Ascending aorta (tissue), 2 donors: ENCODE measurements at regions not wholly inside any gene's neighbourhood (a gene's known extent, or its start where the extent isn't known, plus 50 kb on each side); places are given as distances from the start of the nearest gene placed in this dataset.

Experiments used
- DNase-seq, 2 donors: peaks; one replicate each; pipeline ENCODE4 v3.0.0-alpha.2; 2019; ENCODE audit warnings: low spot score in 2 of 2
- H3K27ac ChIP-seq, 2 donors: fragments of 200-600 bp; sonication (generic); one replicate each; pipeline ENCODE4 v1.5.1; 2016 to 2017; ENCODE audit warnings: mild to moderate bottlenecking in 1 of 2
- H3K27me3 ChIP-seq: fragments of 200-600 bp; sonication (generic); one replicate; pipeline ENCODE4 v1.5.1; 2017
- H3K36me3 ChIP-seq, 2 donors: fragments of 200-600 bp; sonication (generic); one replicate each; pipeline ENCODE4 v1.5.1; 2016
- H3K4me1 ChIP-seq, 2 donors: fragments of 200-600 bp; sonication (generic); one replicate each; pipeline ENCODE4 v1.5.1; 2016 to 2017; ENCODE audit warnings: mild to moderate bottlenecking in 1 of 2
- H3K4me3 ChIP-seq, 2 donors: fragments of 200-600 bp; sonication (generic); one replicate each; pipeline ENCODE4 v1.5.1; 2016 to 2017; ENCODE audit warnings: mild to moderate bottlenecking in 1 of 2
- H3K9me3 ChIP-seq, 2 donors: fragments of 200-600 bp; sonication (generic); one replicate each; pipeline ENCODE4 v1.5.1; 2016
- CTCF ChIP-seq, 3 experiments: fragments of 200-600 bp in 2 of 3; fragments of 450-650 bp in 1 of 3; sonication (generic) in 2 of 3; IDR thresholded peaks; one replicate each; pipeline ENCODE4 v1.5.1; 2016 to 2019; ENCODE audit warnings: antibody characterized with exemption in 3 of 3, mild to moderate bottlenecking in 1 of 3, moderate library complexity in 1 of 3
- intact Hi-C: fragments of 100-400 bp; cut with DNase I; formaldehyde crosslinking; loops from one replicate; pipeline ENCODE4 v1.15.1; 2023

GRCh38 chr6:53724501-53724900 lies 58.9 kb upstream of the KLHL31 start:
- intact Hi-C loops = loop anchor here (2.0 kb wide), 1 partner anchor 232 kb away; no protein-coding TSS in a partner anchor
- no peak for DNase-seq
- TF ChIP-seq CTCF (IDR thresholded peaks at IDR 0.05) = no peak

GRCh38 chr6:53723331-53723730 lies 57.8 kb upstream of the KLHL31 start:
- no peak for TF ChIP-seq CTCF (IDR thresholded peaks at IDR 0.05)
- Histone ChIP-seq H3K27me3 (no peaks in the 10 kb centered on the region), H3K9me3 (no peaks in the 10 kb centered on the region), H3K27ac (no peak overlapping the region), H3K36me3 (no peaks in the 10 kb centered on the region), H3K4me1 (no peaks in the 10 kb centered on the region), H3K4me3 (no peak overlapping the region)
- intact Hi-C loops = no loop called here
- no peak for DNase-seq

More at GRCh38 chr6:53724501-53724900, 58.9 kb upstream of the KLHL31 start:
- no peaks in the 10 kb centered on the region for H3K27me3 ChIP-seq
- H3K4me1 ChIP-seq = no peaks in the 10 kb centered on the region
- H3K27ac ChIP-seq = no peak overlapping the region
- H3K4me3 ChIP-seq = no peak overlapping the region
- no peaks in the 10 kb centered on the region for H3K36me3 ChIP-seq
- H3K9me3 ChIP-seq = no peaks in the 10 kb centered on the region

GRCh38 chr6:53721766-53722165 lies 56.2 kb upstream of the KLHL31 start:
- H3K36me3 ChIP-seq = no peaks in the 10 kb centered on the region
- H3K4me1 ChIP-seq = no peaks in the 10 kb centered on the region
- intact Hi-C loops = no loop called here
- no peak for DNase-seq
- H3K9me3 ChIP-seq = no peaks in the 10 kb centered on the region
- no peaks in the 10 kb centered on the region for H3K27me3 ChIP-seq
- no peak overlapping the region for H3K4me3 ChIP-seq
- H3K27ac ChIP-seq = no peak overlapping the region
- TF ChIP-seq CTCF (IDR thresholded peaks at IDR 0.05) = no peak

DNA sequence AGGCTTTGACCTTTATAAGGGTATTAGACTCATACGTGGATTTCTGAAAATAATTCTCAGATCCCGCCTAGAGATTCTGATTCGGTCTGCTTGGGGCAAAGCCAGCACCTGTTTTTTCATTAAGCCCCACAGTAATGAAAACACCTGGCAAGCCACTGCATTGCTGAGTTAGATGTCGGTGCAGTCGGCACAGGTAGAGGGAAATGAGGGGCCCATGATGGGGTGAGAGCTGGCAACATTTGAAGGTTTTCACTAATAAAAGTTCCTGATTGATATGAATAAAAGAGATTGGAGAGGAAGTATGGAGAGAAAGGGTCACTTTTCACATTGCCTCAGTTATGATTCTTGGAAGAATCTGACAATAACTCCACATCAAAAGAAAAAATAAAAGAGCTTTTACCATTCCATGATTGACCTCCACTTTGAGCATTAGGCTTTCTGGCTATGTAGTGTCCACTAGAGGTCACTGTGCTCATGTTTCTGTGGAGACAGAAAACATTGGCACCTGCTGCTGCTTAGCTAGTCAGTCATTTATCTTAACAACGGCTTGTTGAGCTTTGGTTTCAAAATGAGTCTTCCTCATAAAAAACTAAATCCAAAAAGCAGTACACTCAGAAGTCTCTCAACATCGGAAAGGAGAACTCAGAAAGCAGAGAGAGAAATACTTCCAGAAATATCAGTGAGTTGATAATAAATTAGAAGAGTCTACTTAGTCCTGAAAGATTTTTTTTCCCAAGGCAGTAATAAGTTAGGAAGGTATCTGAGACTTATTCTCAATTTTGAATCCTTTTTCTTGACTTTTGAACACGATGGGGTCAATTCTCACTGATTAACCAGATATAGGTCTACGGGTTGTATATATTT lies 53.3 kb upstream of the KLHL31 start:
- Histone ChIP-seq H3K9me3 (no peaks in the 10 kb centered on the region), H3K27me3 (no peaks in the 10 kb centered on the region), H3K36me3 (no peaks in the 10 kb centered on the region), H3K27ac (no peak overlapping the region), H3K4me1 (no peaks in the 10 kb centered on the region), H3K4me3 (no peak overlapping the region)
- TF ChIP-seq CTCF (IDR thresholded peaks at IDR 0.05) = peak; percentile 23 to 79 (median 76)
- intact Hi-C loops = no loop called here
- DNase-seq = peak in 1 of 2 donors; percentile 69

GRCh38 chr6:53717566-53717965 lies 52.0 kb upstream of the KLHL31 start:
- intact Hi-C loops = no loop called here
- H3K9me3 ChIP-seq = no peaks in the 10 kb centered on the region
- H3K36me3 ChIP-seq = no peaks in the 10 kb centered on the region
- H3K4me3 ChIP-seq = no peak overlapping the region
- no peaks in the 10 kb centered on the region for H3K4me1 ChIP-seq
- H3K27ac ChIP-seq = no peak overlapping the region
- no peaks in the 10 kb centered on the region for H3K27me3 ChIP-seq
- TF ChIP-seq CTCF (IDR thresholded peaks at IDR 0.05) = no peak
- no peak for DNase-seq
